ENCODE measurements at regions not wholly inside any gene's neighbourhood (a gene's known extent, or its start where the extent isn't known, plus 50 kb on each side); places are given as distances from the start of the nearest gene placed in this dataset.

DNA sequence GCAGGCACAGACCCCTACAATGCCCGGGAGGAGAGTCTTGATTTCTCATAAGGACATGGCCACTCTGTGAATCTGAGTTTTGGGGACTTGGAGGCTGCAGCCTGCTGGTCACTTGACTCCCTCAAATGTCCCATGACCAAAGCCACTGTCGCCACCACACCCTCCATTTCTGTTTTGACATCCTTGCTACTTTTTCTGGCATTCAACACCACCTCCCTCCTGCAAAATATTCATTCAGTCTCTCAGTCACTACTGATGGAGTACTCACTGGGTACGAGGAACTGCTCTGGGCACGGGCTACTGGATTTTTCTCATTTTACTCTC lies 208.6 kb upstream of the HAAO start:
- no peak for TF ChIP-seq EZH2 (IDR thresholded peaks at IDR 0.05; ENCODE audit: low read depth)
- TF ChIP-seq, protein P1, sequence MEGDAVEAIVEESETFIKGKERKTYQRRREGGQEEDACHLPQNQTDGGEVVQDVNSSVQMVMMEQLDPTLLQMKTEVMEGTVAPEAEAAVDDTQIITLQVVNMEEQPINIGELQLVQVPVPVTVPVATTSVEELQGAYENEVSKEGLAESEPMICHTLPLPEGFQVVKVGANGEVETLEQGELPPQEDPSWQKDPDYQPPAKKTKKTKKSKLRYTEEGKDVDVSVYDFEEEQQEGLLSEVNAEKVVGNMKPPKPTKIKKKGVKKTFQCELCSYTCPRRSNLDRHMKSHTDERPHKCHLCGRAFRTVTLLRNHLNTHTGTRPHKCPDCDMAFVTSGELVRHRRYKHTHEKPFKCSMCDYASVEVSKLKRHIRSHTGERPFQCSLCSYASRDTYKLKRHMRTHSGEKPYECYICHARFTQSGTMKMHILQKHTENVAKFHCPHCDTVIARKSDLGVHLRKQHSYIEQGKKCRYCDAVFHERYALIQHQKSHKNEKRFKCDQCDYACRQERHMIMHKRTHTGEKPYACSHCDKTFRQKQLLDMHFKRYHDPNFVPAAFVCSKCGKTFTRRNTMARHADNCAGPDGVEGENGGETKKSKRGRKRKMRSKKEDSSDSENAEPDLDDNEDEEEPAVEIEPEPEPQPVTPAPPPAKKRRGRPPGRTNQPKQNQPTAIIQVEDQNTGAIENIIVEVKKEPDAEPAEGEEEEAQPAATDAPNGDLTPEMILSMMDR (conservative IDR thresholded peaks at IDR 0.05), result no peak

Measured in PC-9 (cell line).